Liver (tissue), 3 donors: ENCODE measurements at regions not wholly inside any gene's neighbourhood (a gene's known extent, or its start where the extent isn't known, plus 50 kb on each side); places are given as distances from the start of the nearest gene placed in this dataset.

Experiments
- GABPA ChIP-seq, 2 donors: IDR thresholded peaks in 1 of 2; conservative IDR thresholded peaks in 1 of 2; 2 replicates each; pipeline ENCODE4 v1.6.1; 2016; ENCODE audit warnings: antibody characterized with exemption in 2 of 2, mild to moderate bottlenecking in 1 of 2, moderate library complexity in 1 of 2
- RAD21 ChIP-seq, 2 donors: IDR thresholded peaks; 2 replicates each; pipeline ENCODE4 v1.6.1; 2016; ENCODE audit warnings: antibody characterized with exemption in 2 of 2, mild to moderate bottlenecking in 2 of 2
- TF ChIP-seq, protein P1 (sequence below): fragments of 150-350 bp; IDR thresholded peaks from 2 replicates; pipeline ENCODE4 v1.5.1; 2017; ENCODE audit warnings: improper control_type of control experiment, low read depth, low read length; ENCODE audit not compliant: missing input control
- donor health status: healthy.
- donor health status: healthy.

DNA sequence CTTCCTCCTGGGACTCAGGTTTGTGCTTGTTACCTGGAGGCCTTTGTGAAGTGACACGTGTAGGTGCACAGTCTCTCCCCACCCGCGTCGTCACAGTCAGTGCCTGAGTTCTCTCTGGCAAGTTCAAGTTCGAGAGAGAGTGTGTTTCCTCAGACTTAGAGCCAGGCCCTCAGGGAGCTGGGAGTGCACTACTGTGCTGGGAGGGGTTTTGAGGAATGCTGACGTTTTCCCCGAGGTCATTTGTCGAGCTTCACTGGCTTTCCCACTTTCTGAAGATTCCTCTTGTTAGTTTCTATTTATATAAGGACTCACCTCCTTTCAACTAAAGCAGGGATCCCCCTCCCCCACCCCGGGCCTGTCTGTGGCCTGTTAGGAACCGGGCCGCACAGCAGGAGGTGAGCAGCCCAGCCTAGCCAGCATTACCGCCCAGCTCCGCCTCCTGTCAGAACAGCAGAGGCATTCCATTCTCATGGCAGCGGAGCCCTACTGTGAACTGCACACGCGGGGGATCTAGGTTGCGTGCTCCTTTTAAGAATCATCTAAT lies 209.2 kb downstream of the DIRAS2 start:
- TF ChIP-seq RAD21 (IDR thresholded peaks at IDR 0.05) (no peak), GABPA (IDR thresholded peaks at IDR 0.05 in 1 of 2, conservative IDR thresholded peaks at IDR 0.05 in 1 of 2) (no peak)
- TF ChIP-seq, protein P1, sequence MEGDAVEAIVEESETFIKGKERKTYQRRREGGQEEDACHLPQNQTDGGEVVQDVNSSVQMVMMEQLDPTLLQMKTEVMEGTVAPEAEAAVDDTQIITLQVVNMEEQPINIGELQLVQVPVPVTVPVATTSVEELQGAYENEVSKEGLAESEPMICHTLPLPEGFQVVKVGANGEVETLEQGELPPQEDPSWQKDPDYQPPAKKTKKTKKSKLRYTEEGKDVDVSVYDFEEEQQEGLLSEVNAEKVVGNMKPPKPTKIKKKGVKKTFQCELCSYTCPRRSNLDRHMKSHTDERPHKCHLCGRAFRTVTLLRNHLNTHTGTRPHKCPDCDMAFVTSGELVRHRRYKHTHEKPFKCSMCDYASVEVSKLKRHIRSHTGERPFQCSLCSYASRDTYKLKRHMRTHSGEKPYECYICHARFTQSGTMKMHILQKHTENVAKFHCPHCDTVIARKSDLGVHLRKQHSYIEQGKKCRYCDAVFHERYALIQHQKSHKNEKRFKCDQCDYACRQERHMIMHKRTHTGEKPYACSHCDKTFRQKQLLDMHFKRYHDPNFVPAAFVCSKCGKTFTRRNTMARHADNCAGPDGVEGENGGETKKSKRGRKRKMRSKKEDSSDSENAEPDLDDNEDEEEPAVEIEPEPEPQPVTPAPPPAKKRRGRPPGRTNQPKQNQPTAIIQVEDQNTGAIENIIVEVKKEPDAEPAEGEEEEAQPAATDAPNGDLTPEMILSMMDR = no peak
